EH (cell line): ENCODE measurements at regions not wholly inside any gene's neighbourhood (a gene's known extent, or its start where the extent isn't known, plus 50 kb on each side); places are given as distances from the start of the nearest gene placed in this dataset.

Experiments used
- DNase-seq: peaks from one replicate; pipeline ENCODE4 v3.0.0-alpha.2; 2015; ENCODE audit warnings: low read depth

DNA sequence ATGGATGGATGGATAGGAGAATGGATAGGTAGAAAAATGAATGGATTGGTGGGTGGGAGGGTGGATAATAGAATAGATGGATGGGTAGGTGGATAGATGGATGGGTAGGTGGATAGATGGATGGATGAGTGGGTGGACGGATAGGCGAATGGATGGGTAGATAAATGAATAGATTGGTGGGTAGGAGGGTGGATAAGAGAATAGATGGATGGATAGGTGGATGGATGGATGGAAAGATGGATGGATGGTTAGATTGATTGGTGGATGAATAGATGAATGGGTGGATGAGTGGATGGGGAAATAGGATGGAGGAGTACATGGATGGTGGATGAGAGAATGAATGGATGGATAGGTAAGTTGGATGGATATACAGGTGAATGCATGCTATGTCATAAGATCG lies 110.5 kb downstream of the CEBPB start:
- DNase-seq = no peak

DNA sequence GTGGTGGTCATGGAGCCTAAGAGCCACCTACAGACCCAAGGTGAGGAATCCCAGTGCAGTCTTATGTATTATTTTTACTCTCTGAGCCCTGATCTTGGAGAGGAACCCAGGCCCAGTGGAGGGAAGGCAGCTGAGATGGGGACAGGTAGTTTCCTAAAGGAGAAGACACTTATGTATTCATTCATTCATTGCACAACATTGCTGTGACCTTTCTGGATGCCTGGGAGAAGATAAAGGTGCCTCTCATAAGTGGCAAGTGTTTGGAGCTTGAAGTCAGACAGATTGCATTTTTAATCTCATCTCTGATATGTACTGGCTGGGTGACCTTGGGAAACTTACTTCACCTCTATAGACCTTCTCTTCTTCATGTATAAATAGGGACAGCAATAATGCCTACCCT lies 111.1 kb downstream of the CEBPB start:
- no peak for DNase-seq

DNA sequence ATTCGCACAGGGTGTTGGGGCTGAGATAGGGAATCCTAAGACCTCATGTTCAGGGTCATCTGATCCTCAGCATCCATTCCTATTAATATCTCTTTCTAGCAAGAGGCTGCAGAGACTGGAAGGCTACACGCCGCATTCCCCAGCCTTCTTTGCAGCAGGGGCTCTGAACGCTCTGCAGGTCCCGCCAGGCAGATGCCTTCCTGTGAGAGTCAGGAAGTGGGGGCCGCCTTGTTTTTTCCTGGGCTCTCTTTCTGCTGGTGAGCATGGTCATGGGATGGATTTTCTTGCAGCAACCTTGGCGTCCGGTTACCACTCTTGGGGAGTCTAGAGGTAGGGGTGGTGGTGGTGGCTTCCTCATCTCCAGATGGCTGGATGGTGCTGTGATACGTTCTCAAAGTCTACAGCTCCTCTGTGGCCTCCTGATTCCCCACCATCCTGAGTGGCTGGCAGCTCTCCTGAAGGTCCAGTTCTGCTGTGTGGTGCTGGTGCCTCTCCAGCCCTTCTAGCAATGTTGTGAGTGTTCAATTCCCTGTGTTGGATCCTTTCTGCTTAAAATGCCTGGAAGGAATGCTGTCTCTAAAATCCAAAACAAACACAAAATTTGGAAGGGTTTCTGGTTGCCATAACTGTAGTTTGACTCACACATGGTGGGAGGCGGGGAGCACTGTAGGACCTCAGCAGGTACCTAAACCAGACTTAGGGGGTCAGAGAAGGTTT lies 111.9 kb downstream of the CEBPB start:
- peak; percentile 77 for DNase-seq

DNA sequence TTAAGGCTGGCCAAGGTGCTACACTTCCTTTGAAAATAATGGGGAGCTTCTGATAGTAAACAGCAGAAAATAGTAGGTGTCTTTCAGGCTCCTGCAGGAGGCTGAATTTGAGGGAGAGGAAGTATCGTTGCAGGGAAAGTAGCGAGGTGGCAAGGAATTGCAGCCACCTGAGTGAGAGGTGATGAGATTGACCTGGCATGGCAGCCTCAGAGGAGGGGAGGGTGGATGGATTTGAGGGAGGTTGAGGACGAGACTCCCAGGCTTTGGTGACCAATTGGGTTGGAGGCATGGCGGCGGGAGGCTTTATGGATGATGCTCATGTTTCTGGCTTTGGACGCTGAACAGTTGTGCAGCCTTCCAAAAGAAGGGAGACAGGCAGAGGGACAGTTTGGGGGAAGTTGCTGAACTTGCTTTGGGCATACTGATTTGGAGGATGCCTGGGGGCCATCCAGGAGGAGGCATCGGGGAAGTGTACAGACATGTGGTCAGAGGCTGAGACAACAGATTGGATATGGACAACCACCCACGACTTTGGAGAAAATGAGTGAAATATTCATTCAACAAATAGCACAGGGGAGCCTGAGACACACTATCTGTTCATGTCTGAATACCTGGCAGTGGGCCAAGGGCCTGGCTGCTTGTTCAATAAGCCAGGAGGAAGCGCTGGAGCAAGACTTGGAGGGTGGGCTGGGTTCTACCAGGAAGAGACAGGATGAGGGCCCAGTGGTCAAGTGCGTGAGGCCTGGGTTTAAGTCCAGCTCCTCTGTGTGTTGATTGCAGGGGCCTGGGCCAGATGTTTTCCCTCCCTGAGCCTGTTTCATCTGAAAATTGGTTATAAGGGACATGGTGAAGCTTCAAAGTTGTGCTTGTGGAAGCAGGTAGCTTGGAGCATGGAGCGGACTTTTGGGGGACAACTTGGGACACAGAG lies 113.2 kb downstream of the CEBPB start:
- DNase-seq = peak; percentile 77

DNA sequence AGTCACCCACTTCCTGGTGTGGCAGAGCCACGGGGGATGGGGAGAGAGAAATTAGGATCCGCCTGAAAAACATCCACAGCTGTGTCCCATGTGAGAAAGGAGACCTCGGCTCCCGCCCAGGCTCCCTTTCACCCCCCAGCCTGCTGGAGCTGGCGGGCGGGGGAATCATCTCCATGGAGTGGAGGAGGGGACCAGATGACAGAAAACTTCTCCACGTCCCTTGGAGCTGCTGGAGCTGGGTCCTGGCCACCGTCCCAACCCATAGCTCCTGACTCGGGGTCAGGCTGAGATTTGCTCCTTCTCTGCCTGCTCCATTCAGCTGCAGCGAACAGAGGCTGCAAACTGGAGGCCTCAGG lies 113.8 kb downstream of the CEBPB start:
- DNase-seq = peak; percentile 93

DNA sequence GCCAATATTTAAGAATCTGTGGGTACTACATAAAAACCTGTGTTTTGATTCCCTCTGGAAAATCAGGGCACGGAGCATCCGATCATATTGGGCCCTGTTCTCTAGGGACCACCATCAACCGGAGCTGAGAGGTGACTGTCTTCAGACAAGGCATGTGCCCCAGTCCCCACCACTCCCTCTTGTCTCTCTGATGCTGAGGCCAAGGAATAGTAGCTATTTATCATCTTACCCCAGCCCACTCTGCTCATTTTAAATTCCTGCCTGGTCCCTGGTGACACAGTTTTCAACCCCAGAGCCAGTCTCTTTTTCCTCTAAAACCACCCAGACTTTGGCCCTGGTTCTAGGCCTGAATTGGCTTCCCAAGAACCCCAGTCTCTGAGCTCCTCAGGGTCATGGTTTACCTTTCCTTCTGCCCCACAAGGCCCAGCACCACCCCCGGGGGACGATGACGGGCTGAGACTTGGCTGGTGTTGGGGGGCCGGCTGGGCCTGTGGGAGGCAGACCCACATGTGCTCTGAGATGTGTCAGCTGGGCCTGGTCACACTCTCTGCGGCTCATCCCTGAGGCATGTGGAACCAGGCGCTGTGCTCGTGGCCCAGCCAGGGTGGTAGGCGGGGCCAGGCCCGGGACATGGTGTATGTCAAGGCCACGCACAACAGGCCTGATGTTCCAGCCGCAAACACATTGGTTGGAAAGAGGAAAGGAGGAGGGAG lies 114.4 kb downstream of the CEBPB start:
- DNase-seq = peak; percentile 98

DNA sequence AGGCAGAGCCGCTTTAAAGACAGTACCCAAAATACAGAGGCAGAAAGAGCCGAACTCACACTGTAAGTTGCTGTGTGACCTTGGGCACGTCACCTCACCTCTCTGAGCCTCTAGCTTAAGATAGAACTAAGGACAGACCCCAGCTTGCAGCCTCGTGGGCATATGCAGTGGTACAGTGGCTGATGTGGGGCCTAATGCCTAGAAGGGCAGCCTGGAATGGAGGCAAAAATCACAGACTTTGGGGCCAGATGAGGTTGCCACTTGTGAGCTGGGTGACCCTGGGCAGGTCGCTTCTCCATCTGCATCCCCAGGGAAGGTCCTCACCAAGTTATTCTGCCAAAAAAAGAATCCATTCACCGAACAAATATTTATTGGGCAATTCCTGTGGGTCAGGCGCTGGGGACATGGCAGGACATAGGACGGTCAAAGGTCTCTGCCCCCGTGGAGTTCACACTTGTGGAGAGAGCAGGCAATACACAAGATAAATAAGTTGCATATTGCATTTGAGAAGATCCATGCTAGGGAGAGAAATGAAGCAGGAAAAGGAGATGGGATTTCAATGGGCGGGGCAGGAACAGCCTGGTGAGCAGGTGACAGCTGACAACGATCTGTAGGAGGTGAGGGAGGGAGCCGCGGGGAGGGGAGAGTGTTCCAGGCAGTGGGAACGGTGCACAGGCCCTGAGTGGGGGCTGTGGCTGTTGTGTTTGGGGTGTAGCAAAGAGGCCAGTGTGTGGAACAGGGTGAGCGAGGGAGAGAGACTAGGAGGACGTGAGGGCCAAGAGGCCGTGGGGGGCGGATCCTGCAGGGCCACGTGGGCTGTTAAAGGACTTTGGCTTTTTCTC lies 115.2 kb downstream of the CEBPB start:
- peak; percentile 86 for DNase-seq

DNA sequence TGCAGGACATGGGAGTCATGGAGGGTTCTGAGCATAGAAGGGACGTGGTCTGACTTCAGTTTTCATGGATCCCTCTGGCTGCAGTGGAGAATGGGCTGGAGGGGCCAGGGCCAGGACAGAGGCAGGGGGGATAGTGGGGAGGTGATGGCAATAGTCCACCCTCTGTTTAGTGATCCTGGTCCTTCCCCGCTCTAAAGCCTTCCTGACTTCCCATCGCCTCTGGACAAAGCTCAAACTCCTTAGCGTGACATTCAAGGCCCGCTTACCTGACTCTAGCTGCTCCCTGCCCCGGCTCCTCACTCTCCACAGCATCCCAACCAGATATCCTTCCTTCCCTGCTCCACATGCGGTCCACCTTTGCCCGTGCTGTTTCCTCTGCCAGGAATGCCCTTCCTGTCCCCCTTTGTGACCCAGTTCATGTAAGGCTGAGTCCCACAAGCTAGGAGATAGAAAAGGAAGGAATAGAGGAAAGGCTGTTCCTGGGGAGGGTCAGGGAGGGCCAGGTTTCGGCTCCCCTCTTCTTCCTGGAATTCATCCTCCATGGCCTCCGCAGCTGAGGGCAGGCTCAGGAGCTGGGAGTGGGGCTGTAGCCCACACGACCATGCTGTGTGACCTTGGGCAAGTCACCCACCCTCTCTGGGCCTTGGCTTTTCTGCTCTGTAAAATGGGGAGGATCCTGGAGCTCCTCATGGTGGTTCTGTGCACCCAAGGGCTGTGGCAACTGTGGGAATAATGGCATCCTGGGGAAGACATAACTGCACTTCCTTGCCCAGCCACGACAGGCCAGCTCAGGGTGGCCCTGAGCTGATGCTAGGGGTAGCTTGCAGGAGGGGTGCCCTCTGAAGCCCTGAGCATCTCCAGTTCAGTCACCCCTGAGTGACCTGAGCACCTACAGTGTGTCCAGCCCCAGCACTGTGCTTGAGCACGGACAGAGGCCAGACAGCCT lies 116.1 kb downstream of the CEBPB start:
- DNase-seq = no peak

DNA sequence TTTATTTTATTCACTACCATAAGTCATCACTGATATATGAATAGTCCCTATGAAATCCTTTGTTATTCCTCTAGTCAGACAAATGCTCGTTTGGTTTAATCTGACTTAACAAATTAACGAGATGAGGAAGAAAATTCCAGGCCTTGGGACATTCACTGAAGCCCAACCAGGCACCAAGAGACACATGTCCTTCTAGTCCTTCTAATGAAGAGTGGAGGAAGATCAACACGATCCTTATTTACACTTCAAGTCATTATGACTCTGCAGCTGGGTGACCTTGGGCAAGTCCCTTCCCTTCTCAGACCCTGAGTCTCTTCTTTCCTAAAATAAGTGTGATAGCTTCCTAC lies 117.5 kb downstream of the CEBPB start:
- DNase-seq = peak; percentile 70

DNA sequence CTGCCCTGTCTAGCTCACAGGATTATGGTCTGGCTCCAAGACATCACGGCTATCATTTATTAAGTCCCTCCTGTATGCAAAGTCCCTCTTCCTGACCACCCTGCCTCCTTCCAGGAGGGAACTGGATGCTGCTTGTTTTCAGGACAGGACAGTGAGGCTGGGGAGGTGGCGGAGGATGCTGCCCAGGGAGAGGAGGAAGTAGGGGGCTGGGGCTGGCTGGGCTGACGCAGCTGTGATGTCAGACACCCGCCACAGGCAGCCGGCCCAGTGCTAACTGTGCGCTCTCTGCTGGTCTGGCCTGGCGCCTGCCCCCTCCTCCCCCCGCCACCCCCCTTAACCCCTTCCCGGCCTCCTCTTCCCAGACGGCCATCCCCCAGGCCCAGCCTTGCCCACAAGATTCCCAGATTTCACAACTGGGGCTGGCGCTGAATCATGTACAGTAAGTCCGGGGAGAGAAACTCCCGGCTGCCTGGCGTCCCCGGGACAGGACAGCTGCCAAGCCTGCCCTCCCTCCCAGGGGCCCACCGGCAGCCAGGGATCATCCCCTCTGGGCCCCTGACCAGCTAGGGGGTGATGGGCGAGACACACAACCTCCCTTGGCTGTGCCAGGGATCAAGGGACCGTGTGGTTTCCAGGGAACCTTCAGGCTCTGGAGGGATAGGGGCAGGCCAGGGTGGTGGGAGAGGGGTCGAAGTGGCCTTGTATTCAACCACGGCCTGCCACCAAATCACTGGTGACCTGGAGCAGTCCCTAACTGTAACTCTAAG lies 118.1 kb downstream of the CEBPB start:
- peak; percentile 99 for DNase-seq

DNA sequence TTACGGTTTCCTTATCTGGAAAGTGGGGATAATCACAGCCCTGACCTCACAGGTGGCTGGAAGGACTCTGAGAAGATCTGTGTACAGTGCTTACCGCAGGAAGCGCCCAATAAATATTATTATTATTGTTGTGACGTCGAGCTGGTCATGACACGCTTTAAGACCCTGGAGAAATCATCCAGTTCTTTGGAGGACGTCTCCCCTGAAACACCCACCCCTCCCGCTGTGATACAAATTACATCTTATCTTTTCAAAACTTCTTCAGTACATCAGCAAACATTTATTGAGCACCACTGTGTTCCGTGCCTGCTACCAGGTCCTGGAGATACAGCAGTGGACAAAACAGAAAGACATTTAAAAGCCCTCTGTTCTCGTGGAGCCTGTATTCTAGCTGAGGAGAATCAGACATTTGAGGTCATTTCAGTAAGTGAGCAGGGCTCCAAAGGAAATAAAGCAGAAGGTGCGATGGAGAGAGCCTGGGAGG lies 118.7 kb downstream of the CEBPB start:
- no peak for DNase-seq

DNA sequence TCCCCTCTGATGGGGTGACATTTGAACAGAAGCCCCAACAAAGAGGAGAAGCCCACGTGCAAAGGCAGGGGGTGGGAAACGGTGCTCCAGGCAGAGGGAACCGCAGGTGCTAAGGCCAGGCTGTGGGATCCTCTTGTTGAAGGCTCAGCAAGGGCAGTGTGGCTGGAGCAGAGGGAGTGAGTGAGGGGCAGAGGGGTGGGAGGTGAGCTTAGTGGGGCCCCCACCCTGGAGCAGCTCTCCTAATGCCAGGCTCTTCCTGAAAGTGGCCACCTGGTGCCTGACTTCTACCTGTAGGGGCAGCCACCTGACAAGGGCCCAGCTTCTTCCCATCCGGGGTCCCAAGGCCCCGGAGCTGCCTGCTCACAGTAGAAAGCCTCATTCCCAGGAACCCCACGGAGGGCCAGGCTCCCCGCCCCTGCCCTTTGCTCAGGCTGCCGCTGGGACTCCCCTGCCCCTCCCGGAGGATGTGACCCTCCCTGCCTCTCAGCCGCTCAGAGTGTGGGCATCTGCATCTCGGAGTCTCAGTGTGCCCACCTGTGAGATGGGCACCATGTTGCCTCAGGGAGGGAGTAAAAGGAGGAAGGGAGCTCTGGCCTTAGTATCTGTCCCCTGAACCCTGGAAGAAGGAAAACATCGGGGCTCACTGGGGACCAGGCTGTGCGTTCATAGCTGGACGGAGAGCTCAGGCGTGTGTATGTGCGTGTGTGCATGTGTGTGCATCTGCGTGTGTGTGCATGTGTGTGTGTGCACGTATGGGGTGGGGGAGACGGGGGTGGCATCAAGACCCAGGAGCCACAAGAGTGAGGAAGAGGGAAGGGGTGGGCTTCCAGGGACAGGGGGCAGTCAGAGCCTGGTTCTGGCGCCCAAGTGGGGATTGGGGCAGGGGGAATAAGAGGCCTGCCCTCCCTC lies 119.4 kb downstream of the CEBPB start:
- DNase-seq = no peak

DNA sequence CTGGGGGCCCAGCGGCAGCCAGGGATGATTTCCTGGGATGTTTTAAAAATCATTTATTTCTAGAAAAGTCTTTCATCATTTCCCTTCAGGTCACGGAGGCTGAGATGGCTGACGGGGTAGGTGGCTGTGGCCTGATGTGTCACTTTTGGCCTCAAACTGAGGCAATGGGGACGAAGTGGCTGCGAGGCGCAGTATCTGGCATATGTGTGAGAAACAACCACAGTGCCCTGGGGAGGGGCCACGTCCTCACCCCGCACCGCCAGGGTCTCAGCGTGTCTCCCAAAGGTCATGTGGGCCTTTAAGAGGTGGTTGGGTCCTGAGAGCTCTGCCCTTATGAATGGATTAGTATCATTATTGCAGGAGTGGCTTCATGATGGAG lies 120.0 kb downstream of the CEBPB start:
- DNase-seq = no peak

DNA sequence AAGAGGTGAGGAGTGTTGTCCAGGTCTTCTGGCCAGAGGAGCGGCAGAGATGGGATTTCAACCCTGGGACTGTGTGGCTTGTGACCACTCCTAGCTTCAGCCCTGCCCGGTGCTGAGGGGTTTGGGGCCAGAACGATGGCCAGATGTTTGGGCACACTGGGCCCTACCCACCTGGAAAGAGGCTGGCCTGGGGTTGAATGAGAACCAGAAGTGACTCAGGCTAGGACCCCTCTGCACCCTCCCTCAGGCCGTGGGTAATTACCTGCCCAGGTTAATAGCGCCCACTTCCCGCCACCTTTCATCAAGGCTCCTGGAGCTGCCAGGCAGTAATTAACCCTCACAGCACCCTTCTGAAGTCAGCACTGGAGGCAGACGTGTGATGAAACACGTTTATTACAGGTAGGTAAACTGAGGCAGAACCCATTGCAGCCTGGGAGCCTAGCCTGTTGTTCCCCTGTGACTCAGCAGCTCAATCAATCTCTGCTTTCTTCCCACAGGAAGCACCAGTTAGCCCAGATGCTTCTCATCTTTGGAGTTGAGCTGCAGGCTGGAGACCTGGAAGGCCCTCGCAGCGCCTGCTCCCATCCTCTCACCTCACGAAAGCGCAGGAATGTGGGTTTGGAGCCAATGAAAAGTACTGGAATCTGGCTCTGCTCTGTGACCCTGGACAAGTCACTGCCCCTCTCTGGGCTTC lies 120.8 kb downstream of the CEBPB start:
- DNase-seq = peak; percentile 41

DNA sequence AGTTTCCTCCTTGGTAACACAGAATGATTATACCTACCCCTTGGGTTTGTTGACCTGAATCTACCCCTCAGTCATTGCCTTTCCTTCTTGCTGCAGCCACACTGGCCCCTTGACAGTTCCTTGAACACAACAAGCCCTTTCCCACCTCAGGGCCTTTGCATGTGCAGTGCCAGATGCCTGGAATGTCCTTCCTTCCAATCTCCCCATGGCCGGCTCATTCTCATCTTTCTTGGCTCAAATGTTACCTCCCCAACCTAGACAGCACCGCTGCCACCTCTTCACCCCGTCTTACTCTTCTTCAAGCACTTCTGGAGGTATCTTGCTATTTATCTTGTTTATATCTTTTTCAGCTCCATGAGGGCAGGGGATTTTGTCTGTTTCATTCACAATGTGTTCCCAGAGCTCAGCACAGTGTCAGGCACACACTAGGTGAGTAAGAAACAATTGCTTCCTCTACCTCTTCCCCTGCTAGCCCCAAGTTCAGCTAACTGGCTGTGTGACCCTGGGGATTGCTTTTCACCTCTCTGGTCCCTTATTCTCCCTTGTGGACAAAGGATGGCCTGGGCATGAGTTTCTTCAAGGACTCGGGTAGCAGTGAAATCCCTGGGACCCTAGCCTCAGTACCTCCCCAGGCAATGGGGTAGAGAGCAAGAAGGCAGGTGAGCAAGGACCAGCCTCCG lies 121.5 kb downstream of the CEBPB start:
- DNase-seq = no peak

DNA sequence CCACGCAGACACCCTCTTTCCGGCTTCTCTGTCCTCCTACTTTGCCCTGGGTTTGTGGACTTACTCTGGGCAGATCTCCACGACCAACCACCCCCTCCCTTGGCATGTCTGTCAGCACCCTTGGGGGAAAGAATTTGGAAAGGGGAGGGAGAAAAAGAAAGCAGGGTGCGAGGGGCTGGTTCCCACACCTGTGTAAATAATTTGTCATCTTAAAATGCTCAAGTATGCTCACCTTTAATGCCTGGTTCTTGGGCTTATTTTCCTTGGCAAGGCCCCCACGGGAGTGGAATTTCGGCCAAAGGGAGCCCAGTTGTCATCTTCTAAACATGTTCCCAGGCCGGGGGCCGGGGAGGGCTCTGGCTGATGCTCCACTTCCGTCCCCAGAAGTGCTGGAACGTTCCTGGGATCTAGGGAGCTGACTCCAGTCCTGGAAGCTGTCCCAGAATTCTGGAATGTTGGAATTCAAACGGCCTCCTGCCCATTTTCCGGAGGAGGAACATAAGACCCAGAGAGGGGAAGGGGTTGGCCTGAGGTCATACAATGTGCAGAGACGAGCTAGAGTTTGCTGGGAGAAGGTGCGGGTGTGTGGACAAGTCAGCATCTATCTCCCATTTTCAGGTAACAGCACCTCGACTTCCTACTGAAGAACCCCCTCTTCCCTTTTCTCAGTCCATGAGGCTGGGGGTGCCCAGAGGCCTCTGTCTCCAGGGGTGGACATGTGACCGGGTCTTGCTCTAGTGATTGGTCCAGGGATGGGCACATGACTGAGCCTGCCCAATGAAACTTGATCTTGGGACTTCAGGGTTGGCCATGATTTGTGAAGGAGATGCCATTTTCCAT lies 122.3 kb downstream of the CEBPB start:
- peak; percentile 99 for DNase-seq

DNA sequence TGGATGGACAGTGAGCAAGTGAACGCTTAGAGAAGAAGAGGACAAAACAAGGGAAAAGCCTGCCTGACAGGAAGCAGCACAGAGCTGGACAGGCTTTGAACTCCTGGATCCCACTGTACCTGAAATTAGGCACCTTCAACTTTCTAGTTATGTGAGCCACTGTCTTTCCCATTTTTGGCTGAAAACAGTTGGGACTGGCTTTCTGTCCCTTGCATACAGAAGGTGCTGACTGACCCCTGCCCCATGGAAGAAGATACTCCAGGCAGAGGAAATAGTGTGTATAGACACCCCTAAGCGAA lies 122.8 kb downstream of the CEBPB start:
- no peak for DNase-seq
